ENCODE measurements at regions not wholly inside any gene's neighbourhood (a gene's known extent, or its start where the extent isn't known, plus 50 kb on each side); places are given as distances from the start of the nearest gene placed in this dataset.

DNA sequence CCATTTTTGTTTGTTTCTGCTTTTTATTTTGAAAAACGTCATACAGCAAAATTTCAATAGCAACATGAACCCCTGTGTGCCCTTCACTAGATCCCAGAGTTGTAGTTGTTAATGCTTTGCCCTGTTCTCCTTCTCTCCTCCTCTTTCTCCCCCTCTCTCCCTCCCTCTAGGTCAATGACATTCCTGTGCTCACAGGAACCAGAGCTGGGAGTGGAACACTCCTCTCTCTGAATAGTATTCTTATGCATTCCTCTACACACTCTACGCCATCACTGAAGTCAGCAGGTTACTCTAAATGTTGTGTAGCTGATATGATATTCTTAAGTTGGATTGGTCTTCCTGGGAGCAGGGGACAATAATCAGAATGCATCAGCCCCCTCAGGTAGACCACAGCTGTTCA lies 243.4 kb downstream of the SYK start:
- ChIA-PET POLR2A (no interaction called here), CTCF (interaction anchor here (1.2 to 4.0 kb wide), 4 partner anchors 11 to 683 kb away, joined by 3 to 19 read pairs (median 3); no protein-coding TSS in a partner anchor)
- TF ChIP-seq, protein P1, sequence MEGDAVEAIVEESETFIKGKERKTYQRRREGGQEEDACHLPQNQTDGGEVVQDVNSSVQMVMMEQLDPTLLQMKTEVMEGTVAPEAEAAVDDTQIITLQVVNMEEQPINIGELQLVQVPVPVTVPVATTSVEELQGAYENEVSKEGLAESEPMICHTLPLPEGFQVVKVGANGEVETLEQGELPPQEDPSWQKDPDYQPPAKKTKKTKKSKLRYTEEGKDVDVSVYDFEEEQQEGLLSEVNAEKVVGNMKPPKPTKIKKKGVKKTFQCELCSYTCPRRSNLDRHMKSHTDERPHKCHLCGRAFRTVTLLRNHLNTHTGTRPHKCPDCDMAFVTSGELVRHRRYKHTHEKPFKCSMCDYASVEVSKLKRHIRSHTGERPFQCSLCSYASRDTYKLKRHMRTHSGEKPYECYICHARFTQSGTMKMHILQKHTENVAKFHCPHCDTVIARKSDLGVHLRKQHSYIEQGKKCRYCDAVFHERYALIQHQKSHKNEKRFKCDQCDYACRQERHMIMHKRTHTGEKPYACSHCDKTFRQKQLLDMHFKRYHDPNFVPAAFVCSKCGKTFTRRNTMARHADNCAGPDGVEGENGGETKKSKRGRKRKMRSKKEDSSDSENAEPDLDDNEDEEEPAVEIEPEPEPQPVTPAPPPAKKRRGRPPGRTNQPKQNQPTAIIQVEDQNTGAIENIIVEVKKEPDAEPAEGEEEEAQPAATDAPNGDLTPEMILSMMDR (IDR thresholded peaks at IDR 0.05; ENCODE audit: control extremely low read depth, extremely low read depth, low read depth, missing control alignments), result no peak
- DNase-seq (ENCODE audit: extremely low spot score), result no peak

DNA sequence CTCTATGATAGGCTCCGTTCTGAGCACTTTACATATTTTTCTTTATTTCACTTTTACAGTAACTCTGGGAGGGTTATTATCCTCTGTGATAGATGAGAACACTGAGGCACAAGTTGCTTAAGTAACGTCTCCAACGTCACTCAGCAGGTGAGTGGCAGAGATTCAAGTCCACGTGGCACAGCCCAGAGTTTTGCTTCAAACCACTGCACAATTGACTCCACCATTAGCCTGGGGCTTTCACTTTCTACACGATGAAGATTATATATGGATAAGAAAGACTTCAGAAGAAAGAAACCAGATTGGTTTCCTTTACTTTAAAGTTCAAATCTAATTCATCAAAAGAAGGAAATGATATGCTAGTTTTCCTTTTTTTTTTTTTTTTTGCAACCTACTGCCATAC lies 245.9 kb downstream of the SYK start:
- TF ChIP-seq, protein P1 (IDR thresholded peaks at IDR 0.05; ENCODE audit: control extremely low read depth, extremely low read depth, low read depth, missing control alignments), result no peak
- DNase-seq (ENCODE audit: extremely low spot score), result no peak
- POLR2A ChIA-PET, result no interaction called here
- CTCF ChIA-PET, result no interaction called here

DNA sequence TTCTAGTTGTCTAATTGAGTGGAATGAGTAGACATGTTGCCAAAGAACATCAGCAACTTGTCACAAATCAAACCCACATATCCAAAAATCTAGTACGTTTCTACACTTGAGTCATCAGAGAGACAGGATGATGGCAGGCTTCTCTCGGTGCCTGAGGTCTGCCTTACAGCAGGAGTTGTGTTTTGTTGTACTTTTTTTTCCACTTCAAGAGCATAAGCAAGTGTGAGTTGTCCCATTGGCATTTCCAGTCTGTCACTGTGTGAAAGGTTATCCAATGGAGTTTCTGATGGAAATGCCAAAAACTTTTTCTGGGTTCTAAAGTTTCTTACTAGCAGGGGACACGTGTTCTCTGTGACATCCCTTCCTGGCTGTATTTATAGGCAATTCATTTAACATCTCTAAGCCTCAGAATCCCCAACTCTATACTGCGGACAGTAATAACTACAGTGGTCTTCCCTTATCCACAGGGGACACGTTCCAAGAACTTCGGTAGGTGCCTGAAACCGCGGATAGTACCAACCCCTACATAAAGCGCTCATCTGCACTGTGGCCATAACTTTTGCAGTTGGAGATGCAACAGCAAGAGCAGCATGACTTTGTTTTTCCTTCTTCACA lies 246.5 kb downstream of the SYK start:
- TF ChIP-seq, protein P1 (IDR thresholded peaks at IDR 0.05; ENCODE audit: control extremely low read depth, extremely low read depth, low read depth, missing control alignments), result no peak
- POLR2A ChIA-PET, result no interaction called here
- no peak for DNase-seq (ENCODE audit: extremely low spot score)
- CTCF ChIA-PET, result no interaction called here

DNA sequence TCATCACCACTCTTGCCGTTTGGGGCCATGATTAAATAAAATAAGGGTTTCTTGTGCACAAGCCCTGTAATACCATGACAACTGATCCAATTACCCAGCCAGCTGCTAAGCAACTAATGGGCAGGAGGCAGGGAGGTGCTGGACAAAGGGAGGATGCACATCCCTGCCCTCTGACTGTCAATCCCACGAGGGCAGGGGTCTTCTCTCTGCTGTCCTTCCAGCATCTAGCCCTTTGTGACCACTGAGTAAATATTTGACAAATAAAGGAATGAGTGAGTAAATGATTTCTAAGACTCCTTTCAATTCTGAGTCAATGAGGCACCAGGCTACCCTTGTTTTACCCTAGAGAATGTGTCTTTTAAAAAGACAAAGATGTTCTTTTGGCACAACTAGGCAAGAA lies 247.1 kb downstream of the SYK start:
- TF ChIP-seq, protein P1 (IDR thresholded peaks at IDR 0.05; ENCODE audit: control extremely low read depth, extremely low read depth, low read depth, missing control alignments), result no peak
- no peak for DNase-seq (ENCODE audit: extremely low spot score)
- ChIA-PET POLR2A (no interaction called here), CTCF (no interaction called here)

DNA sequence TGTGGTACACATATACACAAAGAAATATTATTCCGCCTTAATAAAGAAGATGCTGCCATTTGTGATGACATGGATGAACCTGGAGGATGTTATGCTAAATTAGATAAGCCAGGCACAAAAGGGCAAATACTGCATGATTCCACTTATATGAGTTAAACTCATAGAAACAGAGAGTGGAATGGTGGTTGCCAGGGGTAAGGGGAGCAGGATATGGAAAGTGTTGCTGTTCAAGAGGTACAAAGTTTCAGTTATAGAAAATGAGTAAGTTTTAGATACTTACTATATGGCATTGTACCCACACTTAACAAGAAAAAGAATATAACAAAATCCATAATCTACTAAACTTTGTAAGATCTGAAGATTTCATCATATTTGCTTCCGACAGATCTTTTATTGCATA lies 252.2 kb downstream of the SYK start:
- ChIA-PET CTCF (no interaction called here), POLR2A (no interaction called here)
- TF ChIP-seq, protein P1 (IDR thresholded peaks at IDR 0.05; ENCODE audit: control extremely low read depth, extremely low read depth, low read depth, missing control alignments), result no peak
- DNase-seq (ENCODE audit: extremely low spot score), result no peak

DNA sequence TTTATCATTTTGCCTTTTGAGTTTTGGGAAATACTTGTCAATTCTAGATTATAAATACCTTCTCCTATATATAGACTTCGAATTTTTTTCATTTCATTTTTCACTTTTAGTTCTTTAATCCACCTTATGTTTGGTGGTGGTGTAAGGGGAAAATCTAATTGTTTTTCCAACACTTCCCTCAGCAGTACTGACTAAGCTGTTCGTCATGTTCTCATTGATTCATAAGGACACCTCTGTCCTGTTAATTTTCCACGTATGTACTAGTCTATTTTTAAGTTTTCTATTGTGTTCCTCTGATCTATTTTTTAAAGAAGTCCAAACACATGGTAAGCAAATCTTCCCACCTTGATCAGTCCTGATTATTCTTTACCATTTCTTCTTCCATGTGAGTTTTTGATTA lies 254.2 kb downstream of the SYK start:
- CTCF ChIA-PET, result no interaction called here
- no peak for DNase-seq (ENCODE audit: extremely low spot score)
- TF ChIP-seq, protein P1 (IDR thresholded peaks at IDR 0.05; ENCODE audit: control extremely low read depth, extremely low read depth, low read depth, missing control alignments), result no peak
- POLR2A ChIA-PET, result no interaction called here

DNA sequence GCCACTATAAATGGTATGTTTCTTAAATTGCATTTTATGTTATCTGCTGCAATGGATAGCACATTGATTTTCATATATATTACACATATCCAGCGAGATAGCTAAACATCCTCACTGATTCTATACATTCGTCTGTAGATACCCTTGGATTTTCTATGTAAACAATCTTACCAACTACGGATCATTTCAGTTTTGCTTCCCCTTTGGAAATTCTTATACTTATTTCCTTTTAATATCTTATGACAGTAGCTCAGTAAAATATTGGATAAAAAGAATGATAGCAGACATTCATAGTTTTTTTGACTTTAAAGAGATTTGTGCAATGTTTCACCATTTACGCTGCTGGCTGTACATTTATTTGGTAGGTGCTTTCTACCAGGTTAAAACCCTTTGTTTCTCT lies 254.9 kb downstream of the SYK start:
- ChIA-PET CTCF (no interaction called here), POLR2A (no interaction called here)
- DNase-seq (ENCODE audit: extremely low spot score), result no peak
- TF ChIP-seq, protein P1 (IDR thresholded peaks at IDR 0.05; ENCODE audit: control extremely low read depth, extremely low read depth, low read depth, missing control alignments), result no peak

All from GM10248 (cell line).